Glutamatergic neuron (in vitro differentiated cells): ENCODE measurements at regions not wholly inside any gene's neighbourhood (a gene's known extent, or its start where the extent isn't known, plus 50 kb on each side); places are given as distances from the start of the nearest gene placed in this dataset.

Experiments used
- DNase-seq: peaks from one replicate; pipeline ENCODE4 v3.0.0; 2022
- H3K27ac Mint-ChIP-seq: one replicate; pipeline ENCODE4 v1.8.0; 2020; ENCODE audit warnings: mild to moderate bottlenecking, mixed read lengths, inconsistent platforms; ENCODE audit not compliant: unreplicated experiment
- H3K27me3 Mint-ChIP-seq: one replicate; pipeline ENCODE4 v1.8.0; 2020; ENCODE audit warnings: mild to moderate bottlenecking, moderate library complexity, mixed read lengths, inconsistent platforms; ENCODE audit not compliant: unreplicated experiment
- H3K36me3 Mint-ChIP-seq: one replicate; pipeline ENCODE4 v1.8.0; 2020; ENCODE audit warnings: mild to moderate bottlenecking, mixed read lengths, inconsistent platforms; ENCODE audit not compliant: unreplicated experiment
- H3K4me1 Mint-ChIP-seq: one replicate; pipeline ENCODE4 v1.8.0; 2020; ENCODE audit warnings: mild to moderate bottlenecking, low read depth, mixed read lengths, inconsistent platforms; ENCODE audit not compliant: unreplicated experiment
- H3K4me3 Mint-ChIP-seq: one replicate; pipeline ENCODE4 v1.8.0; 2020; ENCODE audit warnings: mild to moderate bottlenecking, mixed read lengths, inconsistent platforms; ENCODE audit not compliant: unreplicated experiment
- H3K9me3 Mint-ChIP-seq: one replicate; pipeline ENCODE4 v1.8.0; 2020; ENCODE audit warnings: mild to moderate bottlenecking, moderate library complexity, mixed read lengths, inconsistent platforms; ENCODE audit not compliant: unreplicated experiment
- TF ChIP-seq, protein P1 (sequence below): fragments of 200-600 bp; sonication (generic); IDR thresholded peaks from one replicate; pipeline ENCODE4 v1.5.0; 2021; ENCODE audit not compliant: partially characterized antibody, unreplicated experiment

DNA sequence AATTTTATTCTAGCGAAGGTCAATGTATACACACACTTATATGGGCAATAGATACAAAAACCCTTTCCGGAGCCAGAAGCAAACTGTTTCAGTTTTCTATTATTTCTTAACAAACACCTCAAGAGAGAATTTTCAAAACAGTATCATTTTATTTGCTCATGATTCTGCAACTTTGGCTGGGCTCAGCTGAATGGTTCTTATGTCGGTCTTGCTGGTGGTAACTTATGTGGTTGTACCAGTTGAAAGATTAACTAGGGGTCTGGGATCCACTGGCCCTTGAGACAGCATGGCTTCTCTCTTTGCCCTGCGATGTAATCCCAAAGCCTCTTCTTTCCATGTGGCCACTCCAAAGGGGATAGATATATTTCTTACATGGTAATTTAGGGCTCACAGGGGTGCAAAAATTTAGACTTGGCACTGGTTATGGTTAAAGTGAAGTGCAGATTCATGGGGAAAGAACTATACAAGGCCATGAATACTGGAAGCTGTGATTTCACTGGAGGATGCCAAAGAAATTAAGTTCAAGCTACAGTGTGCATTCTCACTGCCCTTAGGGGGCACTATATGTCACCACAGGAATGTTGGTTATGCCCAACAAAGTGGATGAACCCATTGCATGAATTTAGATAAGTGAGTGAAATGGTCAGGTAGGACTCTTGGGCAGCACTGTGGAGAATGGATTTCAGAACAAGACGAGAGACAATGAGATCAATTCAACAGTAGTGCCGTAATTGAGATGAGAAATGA, 94.3 kb upstream of the NAV3 start:
- Mint-ChIP-seq H3K4me1 (no peaks in the 10 kb centered on the region), H3K9me3 (no peaks in the 10 kb centered on the region), H3K36me3 (no peaks in the 10 kb centered on the region), H3K27me3 (no peaks in the 10 kb centered on the region), H3K4me3 (no peak overlapping the region), H3K27ac (no peak overlapping the region)
- TF ChIP-seq, protein P1, sequence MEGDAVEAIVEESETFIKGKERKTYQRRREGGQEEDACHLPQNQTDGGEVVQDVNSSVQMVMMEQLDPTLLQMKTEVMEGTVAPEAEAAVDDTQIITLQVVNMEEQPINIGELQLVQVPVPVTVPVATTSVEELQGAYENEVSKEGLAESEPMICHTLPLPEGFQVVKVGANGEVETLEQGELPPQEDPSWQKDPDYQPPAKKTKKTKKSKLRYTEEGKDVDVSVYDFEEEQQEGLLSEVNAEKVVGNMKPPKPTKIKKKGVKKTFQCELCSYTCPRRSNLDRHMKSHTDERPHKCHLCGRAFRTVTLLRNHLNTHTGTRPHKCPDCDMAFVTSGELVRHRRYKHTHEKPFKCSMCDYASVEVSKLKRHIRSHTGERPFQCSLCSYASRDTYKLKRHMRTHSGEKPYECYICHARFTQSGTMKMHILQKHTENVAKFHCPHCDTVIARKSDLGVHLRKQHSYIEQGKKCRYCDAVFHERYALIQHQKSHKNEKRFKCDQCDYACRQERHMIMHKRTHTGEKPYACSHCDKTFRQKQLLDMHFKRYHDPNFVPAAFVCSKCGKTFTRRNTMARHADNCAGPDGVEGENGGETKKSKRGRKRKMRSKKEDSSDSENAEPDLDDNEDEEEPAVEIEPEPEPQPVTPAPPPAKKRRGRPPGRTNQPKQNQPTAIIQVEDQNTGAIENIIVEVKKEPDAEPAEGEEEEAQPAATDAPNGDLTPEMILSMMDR = no peak
- DNase-seq = no peak

DNA sequence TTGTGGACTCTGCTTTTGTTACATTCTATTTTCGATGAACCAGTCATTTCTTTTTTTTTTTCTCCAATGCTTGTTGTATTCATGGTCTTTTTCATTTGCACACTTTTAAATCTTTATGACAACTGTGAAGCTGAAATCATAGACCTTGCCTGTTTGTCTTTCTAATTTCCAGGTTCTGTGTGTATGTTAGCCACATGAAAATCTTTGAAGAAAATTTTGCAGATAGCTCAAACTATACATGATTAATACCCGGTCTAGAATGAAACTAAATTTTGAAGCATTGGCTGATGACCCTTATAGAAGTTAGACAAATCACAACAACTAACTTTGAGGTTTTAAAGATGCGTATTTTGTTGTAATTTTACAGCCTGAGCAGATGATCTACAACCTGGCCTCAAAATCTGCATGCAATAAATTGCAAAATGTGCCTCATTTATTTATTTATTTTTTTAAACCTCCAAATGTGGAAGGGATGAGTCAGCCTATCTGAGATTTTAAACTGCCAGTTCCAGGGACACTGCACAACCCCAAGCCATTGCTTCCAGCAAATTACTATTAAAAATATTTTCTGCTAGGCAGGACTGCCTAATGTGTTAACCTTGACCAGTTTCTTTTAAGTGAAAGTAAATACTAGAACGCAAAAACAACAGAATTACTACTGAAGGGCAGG, 96.3 kb upstream of the NAV3 start:
- H3K4me3 Mint-ChIP-seq = no peak overlapping the region
- no peak overlapping the region for H3K27ac Mint-ChIP-seq
- no peaks in the 10 kb centered on the region for H3K27me3 Mint-ChIP-seq
- H3K9me3 Mint-ChIP-seq = no peaks in the 10 kb centered on the region
- no peak for DNase-seq
- H3K36me3 Mint-ChIP-seq = no peaks in the 10 kb centered on the region
- TF ChIP-seq, protein P1 = no peak
- H3K4me1 Mint-ChIP-seq = no peaks in the 10 kb centered on the region

DNA sequence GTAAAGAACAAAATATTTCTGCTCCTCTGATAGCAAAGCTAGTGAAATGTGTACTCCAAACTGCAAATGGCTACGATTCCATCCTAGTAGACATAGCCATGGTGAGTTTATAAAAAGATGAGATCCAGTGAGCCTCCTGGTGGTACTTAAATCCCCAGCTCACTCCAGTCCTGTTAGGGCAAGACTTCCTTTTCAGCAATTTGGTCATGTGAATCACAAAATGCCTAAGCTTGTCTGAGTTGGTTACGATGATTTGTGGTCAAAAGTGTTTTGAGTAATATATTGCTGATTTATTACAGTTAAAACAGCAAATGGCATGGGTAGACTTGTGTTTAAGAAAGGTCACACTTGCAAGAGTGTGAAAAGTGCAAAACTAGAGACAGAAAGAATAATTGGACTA, 102.7 kb upstream of the NAV3 start:
- Mint-ChIP-seq H3K4me1 (no peaks in the 10 kb centered on the region), H3K36me3 (no peaks in the 10 kb centered on the region), H3K4me3 (no peak overlapping the region), H3K27me3 (peaks cover 1% of the 10 kb centered on the region), H3K27ac (no peak overlapping the region), H3K9me3 (no peaks in the 10 kb centered on the region)
- DNase-seq = no peak
- TF ChIP-seq, protein P1 = no peak

DNA sequence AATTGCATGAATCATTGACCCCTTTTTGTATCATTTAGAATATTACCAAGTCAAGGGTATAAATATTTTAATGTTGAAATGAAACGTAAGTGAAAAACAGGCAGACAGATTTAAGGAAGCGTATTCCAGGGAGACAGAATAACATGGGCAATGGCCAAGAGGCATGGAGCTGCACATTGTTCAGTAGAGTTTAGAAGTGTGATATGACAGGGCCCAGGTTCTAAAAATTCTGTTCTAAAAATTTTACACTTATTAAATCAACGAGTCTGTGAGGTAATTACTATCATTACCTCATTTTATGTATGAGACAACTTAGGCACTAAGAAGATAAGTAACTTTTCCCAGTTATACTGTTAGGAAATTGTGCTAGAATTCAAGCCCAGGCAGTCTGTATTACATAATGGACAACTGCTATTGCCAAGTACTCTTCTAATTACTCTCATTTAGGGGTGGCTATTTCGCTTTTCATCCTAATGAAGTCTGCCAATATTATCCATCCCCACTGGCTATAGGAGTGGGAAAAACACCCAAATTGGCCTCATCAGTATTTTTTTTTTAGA, 103.2 kb upstream of the NAV3 start:
- DNase-seq = no peak
- no peaks in the 10 kb centered on the region for H3K4me1 Mint-ChIP-seq

More for the DNA sequence above, 103.2 kb upstream of the NAV3 start:
- no peak overlapping the region for H3K27ac Mint-ChIP-seq
- no peaks in the 10 kb centered on the region for H3K9me3 Mint-ChIP-seq
- no peaks in the 10 kb centered on the region for H3K36me3 Mint-ChIP-seq
- TF ChIP-seq, protein P1 = no peak
- H3K27me3 Mint-ChIP-seq = peaks cover 1% of the 10 kb centered on the region
- H3K4me3 Mint-ChIP-seq = no peak overlapping the region
